GM18951 (cell line): ENCODE measurements at regions not wholly inside any gene's neighbourhood (a gene's known extent, or its start where the extent isn't known, plus 50 kb on each side); places are given as distances from the start of the nearest gene placed in this dataset.
"Not testable (repeated sequence)": the region's sequence is repeated elsewhere in the genome, so short reads cannot be mapped to it uniquely, and the experiment has no call there.

Experiments
- in situ Hi-C: fragments of 300-500 bp; cut with MboI; formaldehyde crosslinking; loops from one replicate; pipeline ENCODE4 v1.12.0; 2022; ENCODE audit warnings: low sequenced_read_pairs, mixed read lengths, inconsistent platforms; ENCODE audit not compliant: unreplicated experiment

DNA sequence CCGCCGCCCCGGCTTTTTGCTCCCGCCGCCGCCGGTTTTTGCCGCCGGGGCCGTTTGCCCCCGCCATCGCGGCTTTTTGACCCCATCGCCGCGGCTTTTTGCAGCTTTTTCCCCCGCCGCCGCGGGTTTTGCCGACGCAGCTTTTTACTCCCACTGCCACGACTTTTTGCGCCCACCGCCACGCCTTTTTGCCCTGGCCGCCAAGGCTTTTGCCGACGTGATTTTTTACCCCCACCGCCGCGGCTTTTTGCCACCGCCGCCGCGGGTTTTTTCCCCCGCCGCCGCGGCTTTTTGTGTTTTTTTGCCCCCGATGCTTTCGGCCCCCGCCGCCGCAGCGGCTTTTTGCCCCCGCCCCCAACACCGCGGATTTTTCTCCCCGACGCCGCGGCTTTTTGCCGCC, 5001.9 kb upstream of the OR11H1 start:
- in situ Hi-C loops, result not testable (repeated sequence)

DNA sequence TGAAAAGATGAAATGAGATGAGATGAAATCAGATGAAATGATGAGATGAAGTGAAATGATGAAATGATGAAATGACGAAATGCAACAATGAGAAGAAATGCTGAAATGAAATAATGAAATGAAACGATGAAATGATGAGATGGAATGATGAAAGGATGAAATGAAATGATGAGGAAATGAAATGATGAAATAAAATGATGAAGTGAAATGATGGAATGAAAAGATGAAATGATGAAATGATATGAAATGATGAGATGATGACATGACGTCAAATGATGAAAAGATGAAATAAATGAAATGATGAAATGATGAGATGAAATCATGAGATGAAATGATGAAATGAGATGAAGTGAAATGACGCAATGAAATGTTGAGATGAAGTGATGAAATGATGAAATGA, 4996.9 kb upstream of the OR11H1 start:
- in situ Hi-C loops, result not testable (repeated sequence)

DNA sequence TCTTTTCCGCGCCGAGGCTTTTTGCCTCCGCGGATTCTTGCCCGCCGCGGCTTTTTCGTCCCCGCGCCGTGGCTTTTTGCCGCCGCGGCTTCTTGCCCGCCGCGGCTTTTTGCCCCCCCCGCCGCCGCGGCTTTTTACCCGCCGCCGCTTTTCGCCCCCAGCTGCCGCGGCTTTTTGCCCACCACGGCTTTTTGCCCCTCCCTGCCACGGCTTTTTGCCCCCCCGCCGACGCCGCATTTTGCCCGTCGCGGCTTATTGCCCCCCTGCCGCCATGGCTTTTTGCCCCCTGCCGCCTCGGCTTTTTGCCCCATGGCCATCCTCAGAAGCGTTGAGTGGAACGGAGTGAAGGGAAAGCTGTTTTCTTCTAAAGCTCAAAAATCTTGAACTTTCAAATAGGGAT, 4955.5 kb upstream of the OR11H1 start:
- in situ Hi-C loops, result not testable (repeated sequence)

DNA sequence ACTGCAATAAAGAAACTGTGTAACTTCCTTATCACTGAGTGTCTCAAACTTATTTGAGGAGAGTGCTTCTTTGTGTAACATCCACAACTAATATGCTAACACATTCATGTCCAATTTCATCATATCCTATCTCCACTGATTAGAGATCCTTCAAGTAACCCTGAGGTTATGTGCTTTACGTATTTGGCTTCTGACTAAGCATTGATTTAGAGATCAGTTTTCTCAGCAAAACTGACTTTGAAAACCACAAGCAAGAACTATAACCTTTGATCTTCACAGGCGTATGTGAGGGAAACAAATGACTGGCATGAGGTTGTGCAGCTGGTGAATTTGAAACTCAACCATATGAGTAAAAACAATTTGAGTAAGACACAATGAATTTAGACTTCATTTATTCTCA, 4926.9 kb upstream of the OR11H1 start:
- in situ Hi-C loops, result not testable (repeated sequence)

DNA sequence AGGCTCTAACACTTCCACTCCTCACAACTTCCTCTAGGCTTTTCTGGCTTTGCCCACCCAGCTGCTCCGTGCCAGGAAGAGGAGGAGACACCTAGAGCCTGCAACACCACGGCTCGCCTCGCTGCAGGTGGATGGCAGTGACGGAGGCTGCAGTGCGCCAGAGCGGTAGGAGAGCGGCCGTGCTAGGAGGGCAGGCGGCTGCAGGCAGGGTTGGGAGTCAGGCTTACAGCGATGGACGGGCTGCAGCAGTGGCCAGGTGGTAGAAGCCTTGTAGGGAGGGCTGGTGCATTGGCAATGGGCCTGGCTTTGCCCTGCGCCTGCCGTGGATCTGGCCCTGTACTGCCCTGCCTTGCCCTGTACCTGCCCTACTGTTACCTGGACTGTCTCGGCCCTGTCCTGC, 4896.0 kb upstream of the OR11H1 start:
- in situ Hi-C loops, result not testable (repeated sequence)

DNA sequence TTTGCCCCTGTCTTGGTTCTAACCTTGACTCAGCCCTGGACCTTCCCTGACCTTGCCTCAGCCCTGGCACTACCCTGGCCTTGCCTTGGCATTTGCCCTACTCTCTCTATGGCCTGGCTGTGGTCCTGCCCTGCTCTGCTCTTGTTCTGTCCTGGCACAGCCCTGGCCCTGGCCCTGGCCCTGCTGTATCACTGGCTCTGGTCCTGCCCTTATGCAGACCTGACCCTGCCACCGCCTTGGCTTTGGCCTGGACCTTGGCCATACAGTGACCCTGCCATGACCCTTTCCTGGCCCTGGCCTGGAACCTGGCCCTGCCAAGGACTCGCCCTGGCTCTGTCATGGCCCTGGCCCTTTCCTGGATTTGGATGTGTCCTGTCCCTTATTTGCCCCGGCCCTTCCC, 4892.7 kb upstream of the OR11H1 start:
- in situ Hi-C loops, result not testable (repeated sequence)

DNA sequence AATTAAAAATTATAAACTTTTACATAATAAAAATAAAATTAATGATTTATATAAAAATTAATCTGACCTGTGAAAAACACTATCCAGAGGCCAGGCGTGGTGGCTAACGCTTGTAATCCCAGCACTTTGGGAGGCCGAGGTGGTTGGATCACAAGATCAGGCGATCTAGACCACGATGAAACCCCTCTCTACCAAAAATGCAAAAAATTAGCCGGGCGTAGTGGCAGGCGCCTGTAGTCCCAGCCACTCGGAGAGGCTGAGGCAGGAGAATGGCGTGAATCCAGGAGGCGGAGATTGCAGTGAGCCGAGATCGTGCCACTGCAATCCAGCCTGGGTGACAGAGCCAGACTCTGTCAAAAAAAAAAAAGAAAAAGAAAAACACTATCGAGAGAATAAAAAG, 4865.2 kb upstream of the OR11H1 start:
- in situ Hi-C loops, result not testable (repeated sequence)

DNA sequence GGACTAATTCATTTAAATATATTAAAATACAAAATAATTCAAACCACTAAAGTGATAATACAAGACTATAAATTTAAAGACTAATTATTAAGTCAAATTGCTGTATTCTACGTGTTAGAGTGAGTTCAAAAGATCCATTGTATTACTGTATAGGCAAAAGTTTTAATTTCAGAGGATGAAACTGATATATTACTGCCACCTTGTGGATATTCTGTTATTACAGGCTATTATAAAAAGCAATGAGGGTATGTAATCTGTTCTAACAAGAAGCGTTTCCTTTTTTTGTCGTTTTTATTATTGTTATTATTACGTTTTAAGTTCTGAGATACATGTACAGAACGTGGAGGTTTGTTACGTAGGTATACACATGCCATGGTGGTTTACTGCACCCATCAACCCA, 4854.9 kb upstream of the OR11H1 start:
- in situ Hi-C loops, result not testable (repeated sequence)

DNA sequence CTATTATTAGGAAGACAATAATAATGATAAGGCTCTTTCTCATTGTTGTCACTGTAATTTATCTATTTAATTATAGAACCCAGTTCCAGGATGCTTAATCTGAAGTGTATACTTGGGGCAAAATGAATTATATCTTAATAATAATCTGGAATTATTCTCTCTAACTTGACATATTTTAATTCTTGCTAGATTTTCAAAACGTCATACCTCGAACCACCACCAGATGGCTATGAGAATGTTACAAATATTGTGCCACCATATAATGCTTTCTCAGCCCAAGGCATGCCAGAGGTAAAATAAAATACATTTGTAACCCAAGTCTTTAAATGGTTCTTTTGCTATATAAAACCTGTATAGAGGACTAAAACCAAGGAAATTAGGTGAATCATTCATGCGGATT, 4849.3 kb upstream of the OR11H1 start:
- in situ Hi-C loops, result not testable (repeated sequence)

DNA sequence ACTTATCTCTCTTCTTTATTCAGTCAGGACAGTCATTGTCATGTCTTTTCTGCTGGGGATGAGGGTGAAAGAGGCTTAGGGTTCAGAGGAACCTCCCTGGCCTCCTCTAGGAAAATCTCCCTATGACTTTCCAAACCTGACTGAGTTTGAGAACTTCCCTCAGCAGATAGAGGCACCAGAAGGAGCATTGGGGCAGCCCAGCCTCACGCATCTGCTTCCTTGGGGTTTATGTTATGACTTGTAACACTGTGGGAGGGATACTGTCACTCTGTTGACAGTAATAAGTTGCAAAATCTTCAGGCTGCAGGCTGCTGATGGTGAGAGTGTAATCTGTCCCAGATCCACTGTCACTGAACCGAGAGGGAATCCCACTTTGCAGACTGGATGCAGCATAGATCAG, 4842.6 kb upstream of the OR11H1 start:
- in situ Hi-C loops, result not testable (repeated sequence)

DNA sequence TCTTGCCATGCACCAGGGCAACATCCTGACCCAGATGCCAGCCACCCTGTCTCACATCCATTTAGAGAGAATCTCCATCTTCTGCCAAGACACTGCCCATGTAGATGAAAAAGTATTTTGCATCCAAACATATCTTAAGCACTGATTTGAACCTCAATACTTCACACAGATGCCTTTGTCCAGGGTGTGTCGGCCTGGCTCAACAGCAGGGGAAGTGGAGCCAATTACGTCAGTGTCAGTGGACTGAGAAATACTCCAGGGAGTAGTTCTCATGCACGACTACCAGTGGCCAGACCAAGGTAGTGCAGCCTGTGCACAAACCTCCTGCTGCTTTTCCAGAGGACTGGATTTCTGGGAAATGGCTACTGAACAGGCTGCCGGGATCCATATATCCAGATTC, 4840.7 kb upstream of the OR11H1 start:
- in situ Hi-C loops, result not testable (repeated sequence)

DNA sequence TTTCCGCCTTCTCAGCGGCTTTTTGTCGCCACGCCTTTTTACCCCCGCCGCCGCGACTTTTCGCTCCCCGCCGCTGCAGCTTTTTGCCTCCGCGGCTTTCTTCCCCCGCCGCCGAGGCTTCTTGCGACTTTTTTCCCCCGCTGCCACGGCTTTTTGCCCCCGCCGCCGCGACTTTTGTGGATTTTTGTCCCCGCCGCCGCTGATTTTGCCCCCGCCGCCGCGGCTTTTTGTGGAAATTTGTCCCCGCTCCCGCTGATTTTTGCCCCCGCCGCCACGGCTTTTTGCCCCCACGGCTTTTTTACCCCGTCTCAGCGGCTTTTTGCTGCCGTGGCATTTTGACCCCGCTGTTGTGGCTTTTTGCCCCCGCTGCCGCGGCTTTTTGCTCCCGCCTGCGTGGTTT, 4829.2 kb upstream of the OR11H1 start:
- in situ Hi-C loops, result not testable (repeated sequence)

DNA sequence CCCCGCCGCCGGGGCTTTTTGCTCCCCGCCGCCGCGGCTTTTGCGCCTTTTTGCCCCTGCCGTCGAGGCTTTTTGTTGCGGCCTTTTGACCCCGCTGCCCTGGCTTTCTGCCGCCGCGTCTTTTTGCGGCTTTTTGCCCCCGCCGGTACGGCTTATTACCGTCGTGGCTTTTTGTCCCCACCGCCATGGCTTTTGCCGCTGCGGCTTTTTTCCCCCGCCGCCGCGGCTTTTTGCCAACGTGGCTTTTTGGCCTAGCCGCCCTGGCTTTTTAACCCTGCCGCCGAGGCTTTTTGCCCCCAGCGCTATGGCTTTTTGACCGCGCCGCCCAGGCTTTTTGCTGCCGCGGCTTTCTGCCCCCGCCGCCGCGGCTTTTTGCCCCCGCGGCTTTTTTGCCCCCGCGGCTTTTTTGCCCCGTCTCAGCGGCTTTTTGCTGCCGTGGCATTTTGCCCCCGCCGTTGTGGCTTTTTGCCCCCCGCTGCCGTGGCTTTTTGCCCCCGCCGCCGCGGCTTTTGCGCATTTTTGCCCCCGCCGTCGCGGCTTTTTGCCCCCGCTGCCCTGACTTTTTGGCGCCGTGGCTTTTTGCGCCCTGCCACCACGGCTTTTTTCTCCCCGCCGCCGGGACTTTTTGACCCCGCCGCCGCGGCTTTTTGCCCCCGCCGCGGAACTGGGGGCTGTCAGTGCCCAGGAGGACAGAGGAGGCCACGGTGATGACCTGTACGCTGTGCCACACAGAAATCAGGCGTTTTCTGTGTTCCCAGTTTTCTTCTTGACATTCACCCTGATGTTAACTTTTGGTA, 4828.5 kb upstream of the OR11H1 start:
- in situ Hi-C loops, result not testable (repeated sequence)

DNA sequence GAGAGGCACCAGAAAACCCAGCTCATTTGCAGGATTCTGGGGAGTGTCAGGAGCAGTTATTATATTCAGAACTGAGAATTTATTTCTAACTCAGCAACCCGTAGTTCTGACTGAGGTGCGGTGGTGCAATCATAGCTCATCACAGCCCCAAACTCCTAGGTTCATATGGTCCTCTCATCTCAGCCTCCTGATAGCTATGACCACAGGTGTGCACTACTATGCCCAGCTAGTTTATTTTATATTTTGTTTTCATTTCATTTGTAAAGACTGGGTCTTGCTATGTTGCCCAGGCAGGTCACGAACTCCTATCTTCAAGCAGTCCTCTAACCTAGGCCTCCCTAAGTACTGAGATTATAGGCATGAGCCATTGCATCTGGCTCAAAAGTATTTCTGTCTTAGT, 4819.8 kb upstream of the OR11H1 start:
- in situ Hi-C loops, result not testable (repeated sequence)

DNA sequence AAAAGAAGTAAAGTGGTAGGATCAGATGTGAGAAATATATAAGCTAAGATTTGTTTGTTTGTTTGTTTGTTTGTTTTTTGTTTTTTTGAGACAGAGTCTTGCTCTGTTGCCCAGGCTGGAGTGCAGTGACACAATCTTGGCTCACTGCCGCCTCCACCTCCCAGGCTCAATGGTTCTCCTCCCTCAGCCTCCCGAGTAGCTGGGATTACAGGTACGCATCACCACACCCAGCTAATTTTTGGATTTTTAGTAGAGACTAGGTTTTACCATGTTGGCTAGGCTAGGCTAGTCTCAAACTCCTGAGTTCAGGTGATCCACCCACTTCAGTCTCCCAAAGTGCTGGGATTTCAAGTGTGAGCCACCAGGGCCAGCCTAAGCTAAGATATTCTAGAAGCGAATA, 4817.1 kb upstream of the OR11H1 start:
- in situ Hi-C loops, result not testable (repeated sequence)

DNA sequence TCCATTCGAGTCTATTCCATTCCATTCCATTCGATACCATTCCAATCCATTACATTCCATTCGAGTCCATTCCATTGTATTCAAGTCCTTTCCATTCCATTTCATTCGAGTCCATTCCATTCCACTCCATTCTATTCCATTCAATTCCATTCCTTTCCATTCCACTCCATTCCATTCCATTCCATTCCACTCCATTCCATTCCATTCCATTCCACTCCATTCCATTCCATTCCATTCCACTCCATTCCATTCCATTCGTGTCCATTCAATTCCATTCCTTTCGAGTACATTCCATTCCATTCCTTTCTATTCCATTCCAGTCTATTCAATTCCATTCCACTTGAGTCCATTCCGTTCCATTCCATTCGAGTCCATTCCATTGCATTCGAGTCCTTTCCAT, 4805.2 kb upstream of the OR11H1 start:
- in situ Hi-C loops, result not testable (repeated sequence)

DNA sequence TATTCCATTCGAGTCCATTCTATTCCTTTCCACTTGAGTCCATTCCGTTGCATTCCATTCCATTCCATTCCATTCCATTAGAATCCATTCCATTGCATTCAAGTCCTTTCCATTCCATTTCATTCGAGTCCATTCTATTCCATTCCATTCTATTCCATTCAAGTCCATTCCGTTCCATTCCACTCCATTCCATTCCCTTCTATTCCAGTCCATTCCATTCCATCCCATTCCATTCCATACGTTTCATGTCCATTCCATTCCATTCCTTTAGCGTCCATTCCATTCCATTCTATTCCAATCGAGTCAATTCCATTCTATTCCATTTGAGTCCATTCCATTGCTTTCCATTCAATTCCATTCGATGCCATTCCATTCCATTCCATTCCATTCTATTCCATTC, 4804.0 kb upstream of the OR11H1 start:
- in situ Hi-C loops, result not testable (repeated sequence)
